HepG2 (cell line): ENCODE measurements at regions not wholly inside any gene's neighbourhood (a gene's known extent, or its start where the extent isn't known, plus 50 kb on each side); places are given as distances from the start of the nearest gene placed in this dataset.

Experiments
- ATM ChIP-seq: fragments of 450-650 bp; IDR thresholded peaks from 2 replicates; pipeline ENCODE4 v1.7.1; 2017; ENCODE audit warnings: mild to moderate bottlenecking, borderline replicate concordance
- BRCA1 ChIP-seq: sonication (generic); formaldehyde crosslinking; IDR thresholded peaks from 2 replicates; pipeline ENCODE4 v1.4.0; 2020; ENCODE audit warnings: missing genetic modification reagents
- CEBPG ChIP-seq: IDR thresholded peaks from 2 replicates; pipeline ENCODE4 v1.6.1; 2016
- HBP1 ChIP-seq: IDR thresholded peaks from 2 replicates; pipeline ENCODE4 v1.6.1; 2016; ENCODE audit warnings: low read depth, control low read depth
- MIER3 ChIP-seq: IDR thresholded peaks from 2 replicates; pipeline ENCODE4 v1.6.1; 2016; ENCODE audit warnings: missing compliant biosample characterization, borderline replicate concordance
- SIX1 ChIP-seq: sonication (generic); formaldehyde crosslinking; IDR thresholded peaks from 2 replicates; pipeline ENCODE4 v1.4.0; 2020; ENCODE audit warnings: missing genetic modification reagents, borderline replicate concordance
- ZBTB40 ChIP-seq, 2 experiments: fragments of 450-650 bp in 1 of 2; sonication (generic) in 1 of 2; formaldehyde crosslinking in 1 of 2; IDR thresholded peaks; 2 replicates each; pipeline versions ENCODE4 v1.6.1 to v1.8.0; 2016 to 2022; ENCODE audit warnings: antibody characterized with exemption in 1 of 2, mild to moderate bottlenecking in 1 of 2, missing genetic modification reagents in 1 of 2
- ZFYVE20 ChIP-seq: sonication (generic); formaldehyde crosslinking; IDR thresholded peaks from 2 replicates; pipeline ENCODE4 v1.8.0; 2023; ENCODE audit warnings: low read depth, mild to moderate bottlenecking, moderate library complexity, missing genetic modification reagents, borderline replicate concordance
- ZNF136 ChIP-seq: sonication (generic); formaldehyde crosslinking; IDR thresholded peaks from 2 replicates; pipeline ENCODE4 v1.8.1; 2022; ENCODE audit warnings: low read depth, mild to moderate bottlenecking, moderate library complexity, missing genetic modification reagents
- ZNF674 ChIP-seq: sonication (generic); formaldehyde crosslinking; IDR thresholded peaks from 2 replicates; pipeline ENCODE4 v1.5.0; 2020; ENCODE audit warnings: low read depth, mild to moderate bottlenecking, missing genetic modification reagents

- no peak for TF ChIP-seq ZFYVE20 (CRISPR knock-in tag)
- no peak for TF ChIP-seq MIER3 (CRISPR knock-in tag)
- TF ChIP-seq HBP1 (CRISPR knock-in tag), result no peak
- TF ChIP-seq ZNF674 (CRISPR knock-in tag), result no peak
- no peak for TF ChIP-seq ZNF136 (CRISPR knock-in tag)
- no peak for TF ChIP-seq ZBTB40 (IDR thresholded peaks at IDR 0.05)
- TF ChIP-seq ZBTB40 (CRISPR knock-in tag; IDR thresholded peaks at IDR 0.05), result no peak
- no peak for TF ChIP-seq ATM
- TF ChIP-seq CEBPG, result no peak
- TF ChIP-seq BRCA1 (CRISPR knock-in tag), result no peak
- no peak for TF ChIP-seq SIX1 (CRISPR knock-in tag)
- TF ChIP-seq, all 625 proteins: peak for 0
Measured at GRCh38 chr17:36690190-36690589, 88.8 kb downstream of the MRM1 start (continued).
